ENCODE measurements at regions not wholly inside any gene's neighbourhood (a gene's known extent, or its start where the extent isn't known, plus 50 kb on each side); places are given as distances from the start of the nearest gene placed in this dataset.

GRCh38 chr11:116162086-116162885 lies 610.5 kb downstream of the BUD13 start:
- Histone ChIP-seq H3K4me3 (ENCODE audit: low read depth, low read length) (no peak overlapping the region), H3K27me3 (ENCODE audit: control insufficient read depth, insufficient read depth, low read length) (peaks cover 3% of the 10 kb centered on the region), H3K9me3 (ENCODE audit: control insufficient read depth, insufficient read depth, low read length) (no peaks in the 10 kb centered on the region), H3K36me3 (ENCODE audit: control insufficient read depth, insufficient read depth, low read length) (no peaks in the 10 kb centered on the region), H3K4me1 (ENCODE audit: control insufficient read depth, insufficient read depth, low read length) (peaks cover 12% of the 10 kb centered on the region), H3K27ac (ENCODE audit: low read depth, low read length) (no peak overlapping the region)
- WGBS (ENCODE audit: insufficient coverage): 66% methylated on average over 7 of the region's 20 CpGs
- DNase-seq (ENCODE audit: low read depth in 4 of 6, low spot score in 6 of 6): peak in 2 of 6 donors; percentile 38 to 76

DNA sequence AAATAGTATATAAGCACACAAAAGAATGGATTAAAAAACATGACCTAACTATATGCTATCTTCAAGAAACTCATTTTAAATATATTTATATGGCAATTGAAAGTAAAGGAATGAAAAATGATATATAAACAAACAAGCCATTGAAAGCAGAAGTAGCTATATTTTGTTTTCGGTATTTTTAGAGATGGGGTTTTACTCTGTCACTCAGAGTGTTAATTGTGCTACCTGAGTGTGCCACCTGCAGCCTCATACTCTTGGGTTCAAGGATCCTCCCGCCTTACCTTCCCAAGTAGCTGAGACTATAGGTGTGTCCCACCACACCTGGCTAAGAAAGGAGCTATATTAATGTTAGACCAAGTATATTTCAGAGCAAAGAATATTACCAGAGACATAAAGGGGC lies 624.1 kb downstream of the BUD13 start:
- H3K4me1 ChIP-seq (ENCODE audit: control insufficient read depth, insufficient read depth, low read length): peaks cover 3% of the 10 kb centered on the region
- WGBS (ENCODE audit: insufficient coverage): no CpG with 5 or more reads among the region's 2 CpGs
- H3K4me3 ChIP-seq (ENCODE audit: low read depth, low read length): no peak overlapping the region
- no peak for DNase-seq (ENCODE audit: low read depth in 4 of 6, low spot score in 6 of 6)
- H3K27me3 ChIP-seq (ENCODE audit: control insufficient read depth, insufficient read depth, low read length): peaks cover 2% of the 10 kb centered on the region
- H3K9me3 ChIP-seq (ENCODE audit: control insufficient read depth, insufficient read depth, low read length): peaks cover 5% of the 10 kb centered on the region
- no peaks in the 10 kb centered on the region for H3K36me3 ChIP-seq (ENCODE audit: control insufficient read depth, insufficient read depth, low read length)
- H3K27ac ChIP-seq (ENCODE audit: low read depth, low read length): no peak overlapping the region

GRCh38 chr11:116148056-116148455 lies 624.7 kb downstream of the BUD13 start:
- Histone ChIP-seq H3K27ac (ENCODE audit: low read depth, low read length) (no peak overlapping the region), H3K4me1 (ENCODE audit: control insufficient read depth, insufficient read depth, low read length) (peaks cover 3% of the 10 kb centered on the region), H3K36me3 (ENCODE audit: control insufficient read depth, insufficient read depth, low read length) (no peaks in the 10 kb centered on the region), H3K9me3 (ENCODE audit: control insufficient read depth, insufficient read depth, low read length) (peaks cover 5% of the 10 kb centered on the region), H3K27me3 (ENCODE audit: control insufficient read depth, insufficient read depth, low read length) (peaks cover 2% of the 10 kb centered on the region), H3K4me3 (ENCODE audit: low read depth, low read length) (no peak overlapping the region)
- WGBS (ENCODE audit: insufficient coverage): 54% methylated on average over 6 of the region's 10 CpGs
- no peak for DNase-seq (ENCODE audit: low read depth in 4 of 6, low spot score in 6 of 6)

DNA sequence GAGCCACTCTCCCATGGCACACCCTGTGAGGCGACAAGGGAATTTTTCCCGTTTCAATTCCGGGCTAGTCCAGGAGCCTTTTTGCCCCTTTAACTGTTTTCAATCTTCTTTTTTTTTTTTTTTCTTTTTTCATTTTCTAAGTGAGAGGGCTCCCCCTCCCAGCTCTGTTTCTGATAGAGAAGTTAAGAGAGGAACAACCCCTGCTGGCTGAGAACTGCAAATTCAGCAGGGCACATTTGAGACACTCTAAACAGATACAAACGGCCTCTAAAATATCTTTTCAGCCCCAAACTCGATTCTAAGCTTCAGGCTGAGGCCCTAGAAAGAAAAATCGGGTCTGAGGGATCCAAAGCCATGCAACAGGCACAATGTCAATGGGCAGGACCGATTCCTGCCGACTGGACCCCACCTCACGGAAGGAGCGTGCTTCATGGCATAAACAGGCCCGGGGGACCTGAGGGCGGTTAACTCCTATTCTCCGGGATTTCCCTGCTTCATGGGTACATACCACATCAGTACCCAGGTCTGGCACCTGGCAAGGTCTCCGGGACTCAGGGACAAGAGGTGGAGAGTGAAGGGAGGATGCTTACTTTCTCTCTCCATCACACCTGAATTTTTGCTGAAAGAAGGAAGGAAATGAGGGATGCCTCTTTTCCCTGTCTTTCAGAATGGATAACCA lies 627.5 kb downstream of the BUD13 start:
- H3K27ac ChIP-seq (ENCODE audit: low read depth, low read length): no peak overlapping the region
- no peaks in the 10 kb centered on the region for H3K36me3 ChIP-seq (ENCODE audit: control insufficient read depth, insufficient read depth, low read length)
- no peak overlapping the region for H3K4me3 ChIP-seq (ENCODE audit: low read depth, low read length)
- peaks cover 3% of the 10 kb centered on the region for H3K4me1 ChIP-seq (ENCODE audit: control insufficient read depth, insufficient read depth, low read length)
- peaks cover 2% of the 10 kb centered on the region for H3K27me3 ChIP-seq (ENCODE audit: control insufficient read depth, insufficient read depth, low read length)
- H3K9me3 ChIP-seq (ENCODE audit: control insufficient read depth, insufficient read depth, low read length): peaks cover 2% of the 10 kb centered on the region
- no peak for DNase-seq (ENCODE audit: low read depth in 4 of 6, low spot score in 6 of 6)
- WGBS (ENCODE audit: insufficient coverage): 88% methylated on average over 10 of the region's 14 CpGs

- no peak for DNase-seq (ENCODE audit: low read depth in 4 of 6, low spot score in 6 of 6)
- WGBS (ENCODE audit: insufficient coverage): 77% methylated on average over 16 of the region's 17 CpGs
- no peaks in the 10 kb centered on the region for H3K36me3 ChIP-seq (ENCODE audit: control insufficient read depth, insufficient read depth, low read length)
Observed at GRCh38 chr11:116144387-116144958, 628.3 kb downstream of the BUD13 start.

GRCh38 chr11:116138280-116138679 lies 634.1 kb upstream of the CADM1 start:
- Histone ChIP-seq H3K27ac (ENCODE audit: low read depth, low read length) (no peak overlapping the region), H3K4me3 (ENCODE audit: low read depth, low read length) (no peak overlapping the region), H3K9me3 (ENCODE audit: control insufficient read depth, insufficient read depth, low read length) (no peaks in the 10 kb centered on the region), H3K36me3 (ENCODE audit: control insufficient read depth, insufficient read depth, low read length) (no peaks in the 10 kb centered on the region), H3K27me3 (ENCODE audit: control insufficient read depth, insufficient read depth, low read length) (peaks cover 2% of the 10 kb centered on the region), H3K4me1 (ENCODE audit: control insufficient read depth, insufficient read depth, low read length) (no peaks in the 10 kb centered on the region)
- no peak for DNase-seq (ENCODE audit: low read depth in 4 of 6, low spot score in 6 of 6)
- 88% methylated on average over 6 of the region's 6 CpGs for WGBS (ENCODE audit: insufficient coverage)

More at GRCh38 chr11:116144387-116144958, 628.3 kb downstream of the BUD13 start:
- H3K27ac ChIP-seq (ENCODE audit: low read depth, low read length): no peak overlapping the region
- H3K9me3 ChIP-seq (ENCODE audit: control insufficient read depth, insufficient read depth, low read length): peaks cover 2% of the 10 kb centered on the region
- no peak overlapping the region for H3K4me3 ChIP-seq (ENCODE audit: low read depth, low read length)
- H3K27me3 ChIP-seq (ENCODE audit: control insufficient read depth, insufficient read depth, low read length): peaks cover 2% of the 10 kb centered on the region
- H3K4me1 ChIP-seq (ENCODE audit: control insufficient read depth, insufficient read depth, low read length): peaks cover 3% of the 10 kb centered on the region

- Histone ChIP-seq H3K27me3 (ENCODE audit: control insufficient read depth, insufficient read depth, low read length) (peaks cover 2% of the 10 kb centered on the region), H3K27ac (ENCODE audit: low read depth, low read length) (no peak overlapping the region), H3K4me3 (ENCODE audit: low read depth, low read length) (no peak overlapping the region), H3K9me3 (ENCODE audit: control insufficient read depth, insufficient read depth, low read length) (no peaks in the 10 kb centered on the region), H3K36me3 (ENCODE audit: control insufficient read depth, insufficient read depth, low read length) (no peaks in the 10 kb centered on the region), H3K4me1 (ENCODE audit: control insufficient read depth, insufficient read depth, low read length) (no peaks in the 10 kb centered on the region)
- 89% methylated on average over 2 of the region's 2 CpGs for WGBS (ENCODE audit: insufficient coverage)
- DNase-seq (ENCODE audit: low read depth in 4 of 6, low spot score in 6 of 6): no peak
Observed at GRCh38 chr11:116137753-116138152, 633.5 kb upstream of the CADM1 start.

- Histone ChIP-seq H3K4me1 (ENCODE audit: control insufficient read depth, insufficient read depth, low read length) (no peaks in the 10 kb centered on the region), H3K36me3 (ENCODE audit: control insufficient read depth, insufficient read depth, low read length) (no peaks in the 10 kb centered on the region), H3K27me3 (ENCODE audit: control insufficient read depth, insufficient read depth, low read length) (peaks cover 2% of the 10 kb centered on the region), H3K27ac (ENCODE audit: low read depth, low read length) (no peak overlapping the region), H3K9me3 (ENCODE audit: control insufficient read depth, insufficient read depth, low read length) (no peaks in the 10 kb centered on the region), H3K4me3 (ENCODE audit: low read depth, low read length) (no peak overlapping the region)
- no peak for DNase-seq (ENCODE audit: low read depth in 4 of 6, low spot score in 6 of 6)
- 66% methylated on average over 4 of the region's 9 CpGs for WGBS (ENCODE audit: insufficient coverage)
Observed at GRCh38 chr11:116136987-116137674, 632.9 kb upstream of the CADM1 start.

DNA sequence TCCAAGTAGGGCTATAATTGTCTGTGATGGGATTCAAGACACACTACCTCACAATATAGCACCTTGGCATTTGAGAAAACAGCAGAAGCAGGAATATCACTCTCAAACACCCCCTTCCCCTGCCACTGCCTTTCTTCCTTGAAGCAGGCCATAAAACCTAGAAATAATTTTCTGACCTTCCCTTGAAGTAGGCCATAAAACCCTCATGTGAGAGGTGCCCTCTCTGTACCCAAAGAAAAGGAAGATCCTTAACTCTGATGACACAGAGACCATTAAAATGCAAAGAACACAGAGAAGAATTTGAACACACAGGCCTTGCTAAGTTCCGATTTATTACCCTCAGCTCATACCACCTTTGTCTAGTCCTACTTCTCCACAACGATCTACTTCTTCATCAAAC lies 631.7 kb upstream of the CADM1 start:
- Histone ChIP-seq H3K4me1 (ENCODE audit: control insufficient read depth, insufficient read depth, low read length) (no peaks in the 10 kb centered on the region), H3K27me3 (ENCODE audit: control insufficient read depth, insufficient read depth, low read length) (peaks cover 2% of the 10 kb centered on the region), H3K36me3 (ENCODE audit: control insufficient read depth, insufficient read depth, low read length) (no peaks in the 10 kb centered on the region), H3K4me3 (ENCODE audit: low read depth, low read length) (no peak overlapping the region), H3K9me3 (ENCODE audit: control insufficient read depth, insufficient read depth, low read length) (no peaks in the 10 kb centered on the region), H3K27ac (ENCODE audit: low read depth, low read length) (no peak overlapping the region)
- WGBS (ENCODE audit: insufficient coverage): 75% methylated on average over 2 of the region's 2 CpGs
- no peak for DNase-seq (ENCODE audit: low read depth in 4 of 6, low spot score in 6 of 6)
